CD4-positive, CD25-positive, alpha-beta regulatory T cell (primary cell): ENCODE measurements at regions not wholly inside any gene's neighbourhood (a gene's known extent, or its start where the extent isn't known, plus 50 kb on each side); places are given as distances from the start of the nearest gene placed in this dataset.

Source experiments
- ATAC-seq, 2 donors: fragments of 150-1000 bp; cut with Tn5 transposase; one replicate each; pipeline ENCODE4 v1.10.0; 2021; ENCODE audit warnings: low read depth in 2 of 2, moderate number of reproducible peaks in 2 of 2, moderate library complexity in 1 of 2
- DNase-seq, 3 donors: peaks; one replicate each; pipeline versions ENCODE4 v3.0.0 to v3.0.0-alpha.2; 2012 to 2022; ENCODE audit warnings: mixed read lengths in 1 of 3
- H3K27ac ChIP-seq: one replicate; pipeline ENCODE4 v1.7.0; 2013; ENCODE audit warnings: mild to moderate bottlenecking, low read length; ENCODE audit not compliant: insufficient read depth, poor library complexity, severe bottlenecking
- H3K27me3 ChIP-seq: one replicate; pipeline ENCODE4 v1.7.0; 2013; ENCODE audit warnings: low read length; ENCODE audit not compliant: control insufficient read depth, insufficient read depth
- H3K36me3 ChIP-seq: one replicate; pipeline ENCODE4 v1.7.0; 2013; ENCODE audit warnings: mild to moderate bottlenecking, low read length, moderate library complexity; ENCODE audit not compliant: control insufficient read depth, insufficient read depth
- H3K4me1 ChIP-seq: 2 replicates; pipeline ENCODE4 v1.7.0; 2013; ENCODE audit warnings: mild to moderate bottlenecking, low read length; ENCODE audit not compliant: insufficient read depth, control insufficient read depth, poor library complexity, severe bottlenecking
- H3K4me3 ChIP-seq: one replicate; pipeline ENCODE4 v1.7.0; 2013; ENCODE audit warnings: low read depth, mild to moderate bottlenecking, low read length, moderate library complexity
- H3K9me3 ChIP-seq, 2 experiments: 1 replicate in 1 of 2; 2 replicates in 1 of 2; pipeline ENCODE4 v1.7.0; 2013; ENCODE audit warnings: low read length in 2 of 2, mild to moderate bottlenecking in 1 of 2, moderate library complexity in 1 of 2; ENCODE audit not compliant: control insufficient read depth in 2 of 2
- H3K27ac Mint-ChIP-seq, 3 donors: one replicate each; pipeline ENCODE4 v1.8.0; 2020 to 2022; ENCODE audit warnings: mild to moderate bottlenecking in 3 of 3, mixed read lengths in 3 of 3, moderate library complexity in 2 of 3
- H3K27me3 Mint-ChIP-seq: one replicate; pipeline ENCODE4 v1.8.0; 2022; ENCODE audit warnings: mild to moderate bottlenecking, mixed read lengths
- H3K36me3 Mint-ChIP-seq: one replicate; pipeline ENCODE4 v1.8.0; 2020; ENCODE audit warnings: mixed read lengths
- H3K4me1 Mint-ChIP-seq, 4 donors: one replicate each; pipeline ENCODE4 v1.8.0; 2020 to 2022; ENCODE audit warnings: mixed read lengths in 4 of 4, mild to moderate bottlenecking in 1 of 4
- H3K4me3 Mint-ChIP-seq, 4 donors: one replicate each; pipeline ENCODE4 v1.8.0; 2020 to 2022; ENCODE audit warnings: mild to moderate bottlenecking in 4 of 4, mixed read lengths in 4 of 4, moderate library complexity in 3 of 4
- H3K9me3 Mint-ChIP-seq, 7 donors: one replicate each; pipeline ENCODE4 v1.8.0; 2020 to 2022; ENCODE audit warnings: mixed read lengths in 7 of 7, mild to moderate bottlenecking in 3 of 7, moderate library complexity in 2 of 7

- ATAC-seq (no peak), DNase-seq (no peak)
- Histone ChIP-seq H3K4me1 (no peaks in the 10 kb centered on the region), H3K27me3 (peaks cover 1% of the 10 kb centered on the region), H3K4me3 (no peak overlapping the region), H3K27ac (no peak overlapping the region), H3K9me3 (peaks cover 0 to 4% of the 10 kb centered on the region in 2 experiments), H3K36me3 (no peaks in the 10 kb centered on the region)
- no peaks in the 10 kb centered on the region for H3K4me1 Mint-ChIP-seq
- no peak overlapping the region for H3K27ac Mint-ChIP-seq
- H3K36me3 Mint-ChIP-seq = no peaks in the 10 kb centered on the region
- no peaks in the 10 kb centered on the region for H3K27me3 Mint-ChIP-seq
- no peak overlapping the region for H3K4me3 Mint-ChIP-seq
- peaks cover 0 to 17% (median 1%) of the 10 kb centered on the region in 7 donors for H3K9me3 Mint-ChIP-seq
Measured at GRCh38 chr20:60652046-60652445, 600.0 kb upstream of the CDH4 start.

GRCh38 chr20:60652615-60653014 lies 599.4 kb upstream of the CDH4 start:
- no peaks in the 10 kb centered on the region for H3K36me3 ChIP-seq
- Mint-ChIP-seq H3K36me3 (no peaks in the 10 kb centered on the region), H3K27ac (no peak overlapping the region), H3K9me3 (peaks cover 0 to 17% (median 1%) of the 10 kb centered on the region in 7 donors), H3K27me3 (no peaks in the 10 kb centered on the region), H3K4me1 (no peaks in the 10 kb centered on the region), H3K4me3 (no peak overlapping the region)
- no peak overlapping the region for H3K4me3 ChIP-seq
- no peak for ATAC-seq
- no peaks in the 10 kb centered on the region for H3K4me1 ChIP-seq
- DNase-seq = no peak
- peaks cover 0 to 4% of the 10 kb centered on the region in 2 experiments for H3K9me3 ChIP-seq
- H3K27ac ChIP-seq = no peak overlapping the region
- peaks cover 1% of the 10 kb centered on the region for H3K27me3 ChIP-seq

- no peaks in the 10 kb centered on the region for H3K4me1 ChIP-seq
- no peak for DNase-seq
- peaks cover 1% of the 10 kb centered on the region for H3K27me3 ChIP-seq
- Mint-ChIP-seq H3K27ac (no peak overlapping the region), H3K4me1 (no peaks in the 10 kb centered on the region), H3K4me3 (no peak overlapping the region), H3K36me3 (no peaks in the 10 kb centered on the region), H3K27me3 (no peaks in the 10 kb centered on the region), H3K9me3 (peaks cover 0 to 17% (median 1%) of the 10 kb centered on the region in 7 donors)
- H3K9me3 ChIP-seq = peaks cover 0 to 4% of the 10 kb centered on the region in 2 experiments
- ATAC-seq = no peak
- H3K27ac ChIP-seq = no peak overlapping the region
- H3K4me3 ChIP-seq = no peak overlapping the region
- H3K36me3 ChIP-seq = no peaks in the 10 kb centered on the region
Measured at GRCh38 chr20:60653111-60653845, 598.8 kb upstream of the CDH4 start.

- Mint-ChIP-seq H3K4me1 (no peaks in the 10 kb centered on the region), H3K27me3 (no peaks in the 10 kb centered on the region), H3K4me3 (no peak overlapping the region), H3K27ac (no peak overlapping the region), H3K9me3 (peaks cover 0 to 15% (median 1%) of the 10 kb centered on the region in 7 donors), H3K36me3 (no peaks in the 10 kb centered on the region)
- ATAC-seq (no peak), DNase-seq (no peak)
- Histone ChIP-seq H3K27me3 (peaks cover 1% of the 10 kb centered on the region), H3K4me1 (no peaks in the 10 kb centered on the region), H3K36me3 (no peaks in the 10 kb centered on the region), H3K9me3 (peaks cover 0 to 3% of the 10 kb centered on the region in 2 experiments), H3K4me3 (no peak overlapping the region), H3K27ac (no peak overlapping the region)
Measured at GRCh38 chr20:60658681-60659080, 593.4 kb upstream of the CDH4 start.

- no peak for ATAC-seq
- H3K27me3 Mint-ChIP-seq = no peaks in the 10 kb centered on the region
- no peaks in the 10 kb centered on the region for H3K36me3 ChIP-seq
Measured at GRCh38 chr20:60659240-60659639, 592.8 kb upstream of the CDH4 start.

GRCh38 chr20:60662307-60662706 lies 589.8 kb upstream of the CDH4 start:
- H3K27me3 Mint-ChIP-seq = peaks cover 3% of the 10 kb centered on the region
- Histone ChIP-seq H3K27ac (no peak overlapping the region), H3K27me3 (no peaks in the 10 kb centered on the region), H3K36me3 (no peaks in the 10 kb centered on the region), H3K9me3 (no peaks in the 10 kb centered on the region), H3K4me1 (no peaks in the 10 kb centered on the region), H3K4me3 (no peak overlapping the region)
- no peaks in the 10 kb centered on the region for H3K4me1 Mint-ChIP-seq
- H3K9me3 Mint-ChIP-seq = peaks cover 0 to 1% (median 0%) of the 10 kb centered on the region in 7 donors
- no peak for DNase-seq
- no peak for ATAC-seq
- no peaks in the 10 kb centered on the region for H3K36me3 Mint-ChIP-seq
- H3K27ac Mint-ChIP-seq = no peak overlapping the region
- no peak overlapping the region for H3K4me3 Mint-ChIP-seq

More at GRCh38 chr20:60659240-60659639, 592.8 kb upstream of the CDH4 start:
- no peaks in the 10 kb centered on the region for H3K4me1 ChIP-seq
- peaks cover 0 to 15% (median 1%) of the 10 kb centered on the region in 7 donors for H3K9me3 Mint-ChIP-seq
- no peaks in the 10 kb centered on the region for H3K36me3 Mint-ChIP-seq
- no peaks in the 10 kb centered on the region for H3K4me1 Mint-ChIP-seq
- DNase-seq = no peak
- H3K27me3 ChIP-seq = peaks cover 1% of the 10 kb centered on the region
- H3K27ac Mint-ChIP-seq = no peak overlapping the region
- H3K27ac ChIP-seq = no peak overlapping the region
- H3K9me3 ChIP-seq = peaks cover 0 to 3% of the 10 kb centered on the region in 2 experiments
- H3K4me3 ChIP-seq = no peak overlapping the region
- H3K4me3 Mint-ChIP-seq = no peak overlapping the region

GRCh38 chr20:60664106-60664505 lies 588.0 kb upstream of the CDH4 start:
- Mint-ChIP-seq H3K4me3 (no peak overlapping the region), H3K9me3 (peaks cover 0 to 1% (median 0%) of the 10 kb centered on the region in 7 donors), H3K27me3 (peaks cover 4% of the 10 kb centered on the region), H3K36me3 (no peaks in the 10 kb centered on the region), H3K4me1 (no peaks in the 10 kb centered on the region), H3K27ac (no peak overlapping the region)
- Histone ChIP-seq H3K36me3 (no peaks in the 10 kb centered on the region), H3K4me3 (no peak overlapping the region), H3K9me3 (no peaks in the 10 kb centered on the region), H3K27ac (no peak overlapping the region), H3K4me1 (no peaks in the 10 kb centered on the region), H3K27me3 (no peaks in the 10 kb centered on the region)
- DNase-seq (no peak), ATAC-seq (no peak)

- Mint-ChIP-seq H3K4me3 (no peak overlapping the region), H3K36me3 (no peaks in the 10 kb centered on the region), H3K27me3 (peaks cover 4% of the 10 kb centered on the region), H3K9me3 (no peaks in the 10 kb centered on the region), H3K27ac (no peak overlapping the region), H3K4me1 (no peaks in the 10 kb centered on the region)
- no peaks in the 10 kb centered on the region for H3K9me3 ChIP-seq
- H3K27ac ChIP-seq = no peak overlapping the region
- no peaks in the 10 kb centered on the region for H3K4me1 ChIP-seq
- H3K36me3 ChIP-seq = no peaks in the 10 kb centered on the region
- no peaks in the 10 kb centered on the region for H3K27me3 ChIP-seq
- DNase-seq (no peak), ATAC-seq (no peak)
- no peak overlapping the region for H3K4me3 ChIP-seq
Measured at GRCh38 chr20:60667641-60668040, 584.4 kb upstream of the CDH4 start.
